Heart left ventricle (tissue), 13 donors: ENCODE measurements at regions not wholly inside any gene's neighbourhood (a gene's known extent, or its start where the extent isn't known, plus 50 kb on each side); places are given as distances from the start of the nearest gene placed in this dataset.

Source experiments
- CTCF ChIP-seq, 12 donors: fragments of 200-600 bp; sonication (generic) in 4 of 12; IDR thresholded peaks; one replicate each; pipeline versions ENCODE4 v1.5.0 to v1.8.0; 2018 to 2022; ENCODE audit warnings: antibody characterized with exemption in 12 of 12, mild to moderate bottlenecking in 5 of 12
- POLR2A ChIP-seq, 2 donors: fragments of 450-650 bp; IDR thresholded peaks; one replicate each; pipeline ENCODE4 v1.6.1; 2017; ENCODE audit warnings: antibody characterized with exemption in 2 of 2, mild to moderate bottlenecking in 2 of 2, moderate library complexity in 2 of 2
- donor health status: ischemic (EF 13 %, LVEDD 7.1; RV severe dilation, severe dysfunction).
- donor health status: DM: no; HTN: yes; CAD: no.
- donor health status: DM: no; HTN: no; CAD: no.
- donor health status: ischemic (EF 25% LVEDD 6.9; RV normal size, moderate dysfunction).
- donor health status: ischemic (EF 25% LVEDD 5.7; RV mildly dilated, moderate dysfunction).
- donor health status: ischemic (EF 35%, LVEDD 5.7; RV mildly dilated, moderate dysfunction).
- donor health status: nonischemic (EF 11% LVEDD 7.7; RV severe dilation, severe dysfunction).
- donor health status: DM: yes; HTN: yes; CAD: no.
- donor health status: PGD.
- donor health status: ischemic (EF 29% LVEDD 5.4; RV normal size, mild dysfunction).
- donor health status: nonischemic (EF 23%, LVEDD 6.1; RV moderate dilation, normal function).

- TF ChIP-seq CTCF (IDR thresholded peaks at IDR 0.05) (no peak), POLR2A (IDR thresholded peaks at IDR 0.05) (no peak)
These were observed 50.0 kb upstream of the NPHP3 start for GRCh38 chr3:132772252-132772651.
